ENCODE measurements at regions not wholly inside any gene's neighbourhood (a gene's known extent, or its start where the extent isn't known, plus 50 kb on each side); places are given as distances from the start of the nearest gene placed in this dataset.

- TF ChIP-seq, protein P1, sequence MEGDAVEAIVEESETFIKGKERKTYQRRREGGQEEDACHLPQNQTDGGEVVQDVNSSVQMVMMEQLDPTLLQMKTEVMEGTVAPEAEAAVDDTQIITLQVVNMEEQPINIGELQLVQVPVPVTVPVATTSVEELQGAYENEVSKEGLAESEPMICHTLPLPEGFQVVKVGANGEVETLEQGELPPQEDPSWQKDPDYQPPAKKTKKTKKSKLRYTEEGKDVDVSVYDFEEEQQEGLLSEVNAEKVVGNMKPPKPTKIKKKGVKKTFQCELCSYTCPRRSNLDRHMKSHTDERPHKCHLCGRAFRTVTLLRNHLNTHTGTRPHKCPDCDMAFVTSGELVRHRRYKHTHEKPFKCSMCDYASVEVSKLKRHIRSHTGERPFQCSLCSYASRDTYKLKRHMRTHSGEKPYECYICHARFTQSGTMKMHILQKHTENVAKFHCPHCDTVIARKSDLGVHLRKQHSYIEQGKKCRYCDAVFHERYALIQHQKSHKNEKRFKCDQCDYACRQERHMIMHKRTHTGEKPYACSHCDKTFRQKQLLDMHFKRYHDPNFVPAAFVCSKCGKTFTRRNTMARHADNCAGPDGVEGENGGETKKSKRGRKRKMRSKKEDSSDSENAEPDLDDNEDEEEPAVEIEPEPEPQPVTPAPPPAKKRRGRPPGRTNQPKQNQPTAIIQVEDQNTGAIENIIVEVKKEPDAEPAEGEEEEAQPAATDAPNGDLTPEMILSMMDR (IDR thresholded peaks at IDR 0.05; ENCODE audit: insufficient read depth, low read length) = no peak
- TF ChIP-seq POLR2AphosphoS5 (IDR thresholded peaks at IDR 0.05; ENCODE audit: low read depth) (no peak), GABPA (IDR thresholded peaks at IDR 0.05; ENCODE audit: low read depth) (no peak)
- TF ChIP-seq, protein P2, sequence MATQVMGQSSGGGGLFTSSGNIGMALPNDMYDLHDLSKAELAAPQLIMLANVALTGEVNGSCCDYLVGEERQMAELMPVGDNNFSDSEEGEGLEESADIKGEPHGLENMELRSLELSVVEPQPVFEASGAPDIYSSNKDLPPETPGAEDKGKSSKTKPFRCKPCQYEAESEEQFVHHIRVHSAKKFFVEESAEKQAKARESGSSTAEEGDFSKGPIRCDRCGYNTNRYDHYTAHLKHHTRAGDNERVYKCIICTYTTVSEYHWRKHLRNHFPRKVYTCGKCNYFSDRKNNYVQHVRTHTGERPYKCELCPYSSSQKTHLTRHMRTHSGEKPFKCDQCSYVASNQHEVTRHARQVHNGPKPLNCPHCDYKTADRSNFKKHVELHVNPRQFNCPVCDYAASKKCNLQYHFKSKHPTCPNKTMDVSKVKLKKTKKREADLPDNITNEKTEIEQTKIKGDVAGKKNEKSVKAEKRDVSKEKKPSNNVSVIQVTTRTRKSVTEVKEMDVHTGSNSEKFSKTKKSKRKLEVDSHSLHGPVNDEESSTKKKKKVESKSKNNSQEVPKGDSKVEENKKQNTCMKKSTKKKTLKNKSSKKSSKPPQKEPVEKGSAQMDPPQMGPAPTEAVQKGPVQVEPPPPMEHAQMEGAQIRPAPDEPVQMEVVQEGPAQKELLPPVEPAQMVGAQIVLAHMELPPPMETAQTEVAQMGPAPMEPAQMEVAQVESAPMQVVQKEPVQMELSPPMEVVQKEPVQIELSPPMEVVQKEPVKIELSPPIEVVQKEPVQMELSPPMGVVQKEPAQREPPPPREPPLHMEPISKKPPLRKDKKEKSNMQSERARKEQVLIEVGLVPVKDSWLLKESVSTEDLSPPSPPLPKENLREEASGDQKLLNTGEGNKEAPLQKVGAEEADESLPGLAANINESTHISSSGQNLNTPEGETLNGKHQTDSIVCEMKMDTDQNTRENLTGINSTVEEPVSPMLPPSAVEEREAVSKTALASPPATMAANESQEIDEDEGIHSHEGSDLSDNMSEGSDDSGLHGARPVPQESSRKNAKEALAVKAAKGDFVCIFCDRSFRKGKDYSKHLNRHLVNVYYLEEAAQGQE (IDR thresholded peaks at IDR 0.05; ENCODE audit: insufficient replicate concordance, low read depth) = no peak
Observed at GRCh38 chr2:88320076-88320773, 132.3 kb downstream of the FOXI3 start.

All from HL-60 (cell line).